ENCODE measurements at regions not wholly inside any gene's neighbourhood (a gene's known extent, or its start where the extent isn't known, plus 50 kb on each side); places are given as distances from the start of the nearest gene placed in this dataset.
A peak's percentile ranks its signal among the peaks of the same experiment; 100 is the strongest.
"Not testable (repeated sequence)": the region's sequence is repeated elsewhere in the genome, so short reads cannot be mapped to it uniquely, and the experiment has no call there.

- peak in 2 of 10 donors; percentile 34 to 38 for DNase-seq
- intact Hi-C loops (cut with DNase I) = not testable (repeated sequence)
These were observed 1219.1 kb upstream of the TPTE start for GRCh38 chr21:9302246-9302645.

Data from posterior cingulate gyrus (tissue), 11 donors.